Psoas muscle (tissue), 7 donors: ENCODE measurements at regions not wholly inside any gene's neighbourhood (a gene's known extent, or its start where the extent isn't known, plus 50 kb on each side); places are given as distances from the start of the nearest gene placed in this dataset.

Experiments used
- ATAC-seq, 4 donors: fragments of 200-7000 bp; cut with Tn5 transposase; one replicate each; pipeline ENCODE4 v1.9.1; 2020; ENCODE audit warnings: moderate library complexity in 3 of 4, mild to moderate bottlenecking in 2 of 4
- DNase-seq, 2 donors: peaks; one replicate each; pipeline ENCODE4 v3.0.0-alpha.2; 2020
- H3K27ac ChIP-seq: fragments of 200-600 bp; one replicate; pipeline ENCODE4 v1.8.0; 2022
- H3K27me3 ChIP-seq, 3 donors: fragments of 200-600 bp in 1 of 3; one replicate each; pipeline versions ENCODE4 v1.6.1 to v1.8.0; 2013 to 2022; ENCODE audit warnings: low read length in 2 of 3, mild to moderate bottlenecking in 2 of 3, moderate library complexity in 1 of 3; ENCODE audit not compliant: insufficient read depth in 3 of 3
- H3K36me3 ChIP-seq, 2 donors: fragments of 200-600 bp in 1 of 2; one replicate each; pipeline versions ENCODE4 v1.6.1 to v1.8.0; 2013 to 2022; ENCODE audit warnings: low read depth in 1 of 2, mild to moderate bottlenecking in 1 of 2, moderate library complexity in 1 of 2; ENCODE audit not compliant: insufficient read depth in 1 of 2
- H3K4me1 ChIP-seq: fragments of 200-600 bp; one replicate; pipeline ENCODE4 v1.8.0; 2022
- H3K4me3 ChIP-seq: fragments of 200-600 bp; one replicate; pipeline ENCODE4 v1.8.0; 2022; ENCODE audit warnings: mild to moderate bottlenecking
- H3K9me3 ChIP-seq: fragments of 200-600 bp; one replicate; pipeline ENCODE4 v1.8.0; 2022
- WGBS, 3 donors: extraction: QIAGEN DNeasy Blood & Tissue Kit; methylation state at CpG; one replicate each; pipeline versions ENCODE4 v1.1.6 to v1.1.7; 2013; 5-methylcytosine and 5-hydroxymethylcytosine counted together
- intact Hi-C, 2 donors: fragments of 100-400 bp; cut with DNase I; formaldehyde crosslinking; loops; one replicate each; pipeline versions ENCODE4 v1.11.0 to v1.14.2; 2022
- TF ChIP-seq, protein P1 (sequence below): fragments of 200-600 bp; IDR thresholded peaks from one replicate; pipeline ENCODE4 v1.8.0; 2022; ENCODE audit warnings: antibody characterized with exemption
- donor health status: healthy with polysubstance abuse.
- donor health status: DM: no; HTN: no; CAD: no; lungs with moderate emphysema.
- donor health status: Bipolar disorder and iron deficiency.
- donor health status: healthy.
- donor health status: DM: yes; HTN: yes; CAD: no.
- donor health status: DM: no; HTN: no; CAD: no.
- donor health status: DM: yes; HTN: yes; CAD: no.

DNA sequence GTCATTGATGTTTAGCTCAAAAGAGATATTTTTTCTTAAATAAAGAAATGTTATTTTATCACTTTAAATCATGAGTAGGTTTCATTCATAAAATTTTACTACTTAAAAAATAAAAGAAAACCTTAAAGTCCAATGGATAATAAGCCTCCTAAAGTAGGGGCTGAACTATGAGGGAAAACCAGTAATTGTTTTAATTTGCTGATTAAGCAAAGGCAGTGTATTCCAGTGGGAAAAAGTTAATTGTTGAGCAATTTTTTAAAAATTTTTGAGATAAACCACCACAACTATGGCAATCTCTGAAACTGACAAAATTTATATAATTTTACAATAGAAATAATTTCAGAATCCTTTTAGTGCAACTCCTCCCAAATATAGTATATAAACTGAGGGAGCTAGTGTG is 195.0 kb downstream of the FBXO4 start:
- no peaks in the 10 kb centered on the region for H3K9me3 ChIP-seq
- ATAC-seq, result no peak
- no peak for DNase-seq
- no peaks in the 10 kb centered on the region for H3K4me1 ChIP-seq
- TF ChIP-seq, protein P1, sequence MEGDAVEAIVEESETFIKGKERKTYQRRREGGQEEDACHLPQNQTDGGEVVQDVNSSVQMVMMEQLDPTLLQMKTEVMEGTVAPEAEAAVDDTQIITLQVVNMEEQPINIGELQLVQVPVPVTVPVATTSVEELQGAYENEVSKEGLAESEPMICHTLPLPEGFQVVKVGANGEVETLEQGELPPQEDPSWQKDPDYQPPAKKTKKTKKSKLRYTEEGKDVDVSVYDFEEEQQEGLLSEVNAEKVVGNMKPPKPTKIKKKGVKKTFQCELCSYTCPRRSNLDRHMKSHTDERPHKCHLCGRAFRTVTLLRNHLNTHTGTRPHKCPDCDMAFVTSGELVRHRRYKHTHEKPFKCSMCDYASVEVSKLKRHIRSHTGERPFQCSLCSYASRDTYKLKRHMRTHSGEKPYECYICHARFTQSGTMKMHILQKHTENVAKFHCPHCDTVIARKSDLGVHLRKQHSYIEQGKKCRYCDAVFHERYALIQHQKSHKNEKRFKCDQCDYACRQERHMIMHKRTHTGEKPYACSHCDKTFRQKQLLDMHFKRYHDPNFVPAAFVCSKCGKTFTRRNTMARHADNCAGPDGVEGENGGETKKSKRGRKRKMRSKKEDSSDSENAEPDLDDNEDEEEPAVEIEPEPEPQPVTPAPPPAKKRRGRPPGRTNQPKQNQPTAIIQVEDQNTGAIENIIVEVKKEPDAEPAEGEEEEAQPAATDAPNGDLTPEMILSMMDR, result no peak
- no peak overlapping the region for H3K27ac ChIP-seq
- H3K36me3 ChIP-seq, result no peaks in the 10 kb centered on the region
- intact Hi-C loops, result no loop called here
- H3K27me3 ChIP-seq, result peaks cover 0 to 3% (median 2%) of the 10 kb centered on the region in 3 donors
- no peak overlapping the region for H3K4me3 ChIP-seq

DNA sequence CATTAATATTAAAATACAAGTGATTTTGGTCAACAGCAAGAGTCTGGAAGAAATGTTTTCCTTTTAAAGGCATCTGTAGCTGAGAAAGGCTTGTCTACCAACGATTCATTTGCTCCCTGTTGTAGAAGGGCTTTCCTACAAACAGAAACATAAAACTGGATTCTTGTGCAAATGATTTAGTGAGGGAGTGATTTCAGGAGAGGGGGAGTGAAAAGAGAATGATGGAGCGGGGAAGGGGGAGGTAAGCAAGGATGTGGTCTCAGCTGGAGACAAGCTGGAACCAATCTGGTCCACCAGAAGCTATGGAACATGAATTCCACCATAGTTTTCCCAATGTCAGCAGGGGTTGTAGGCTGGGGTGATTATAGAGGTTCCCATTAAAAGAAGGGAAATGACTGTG is 196.3 kb downstream of the FBXO4 start:
- Histone ChIP-seq H3K4me1 (no peaks in the 10 kb centered on the region), H3K36me3 (no peaks in the 10 kb centered on the region), H3K9me3 (no peaks in the 10 kb centered on the region), H3K27me3 (peaks cover 0 to 6% (median 2%) of the 10 kb centered on the region in 3 donors), H3K4me3 (no peak overlapping the region), H3K27ac (no peak overlapping the region)
- 32 to 51% (median 43%) methylated on average over 2 of the region's 2 CpGs for WGBS, 3 donors
- intact Hi-C loops, result no loop called here
- ATAC-seq (no peak), DNase-seq (no peak)
- TF ChIP-seq, protein P1, result no peak

DNA sequence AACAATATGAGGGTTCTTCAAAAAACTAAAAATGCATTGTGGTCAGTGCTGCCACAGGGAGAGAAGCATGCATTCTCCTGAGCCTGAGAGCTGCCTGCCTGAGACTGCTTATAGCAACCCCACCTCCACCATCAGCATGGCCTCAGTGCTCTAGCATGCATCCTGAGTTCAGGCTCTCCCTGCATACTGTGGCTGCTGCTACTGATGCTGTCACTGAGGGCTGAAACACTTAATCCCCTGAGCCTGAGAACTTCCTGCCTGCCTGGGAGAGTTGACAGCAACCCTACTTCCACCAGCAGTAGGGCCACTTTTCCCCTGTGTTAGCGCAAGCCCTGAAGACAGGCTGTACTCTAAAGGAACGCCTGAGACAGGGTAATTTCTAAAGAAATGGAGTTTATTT is 206.0 kb downstream of the FBXO4 start:
- WGBS, 3 donors, result 57 to 68% (median 61%) methylated on average over 2 of the region's 2 CpGs
- ATAC-seq (no peak), DNase-seq (no peak)
- H3K4me1 ChIP-seq, result no peaks in the 10 kb centered on the region
- peaks cover 6% of the 10 kb centered on the region for H3K9me3 ChIP-seq
- intact Hi-C loops, result no loop called here
- no peak overlapping the region for H3K27ac ChIP-seq
- H3K4me3 ChIP-seq, result no peak overlapping the region
- no peaks in the 10 kb centered on the region for H3K36me3 ChIP-seq
- TF ChIP-seq, protein P1, result no peak
- H3K27me3 ChIP-seq, result no peaks in the 10 kb centered on the region

DNA sequence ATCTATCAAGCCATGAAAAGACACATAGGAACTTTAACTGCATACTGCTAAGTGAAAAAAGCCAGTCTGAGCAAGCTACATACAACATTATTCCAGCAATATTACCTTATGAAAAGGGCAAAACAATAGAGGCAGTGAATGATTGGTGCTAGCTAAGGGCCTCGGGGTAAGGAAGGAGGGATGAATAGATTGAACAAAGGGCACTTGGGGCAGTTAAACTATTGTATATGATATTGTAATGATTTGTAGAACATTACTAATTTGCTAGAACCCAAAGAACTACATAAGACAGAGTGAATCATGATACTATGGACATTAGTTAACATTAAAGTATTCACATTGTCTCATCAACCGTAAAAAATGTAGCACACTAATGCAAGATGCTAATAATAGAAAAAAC is 218.3 kb downstream of the FBXO4 start:
- ATAC-seq (no peak), DNase-seq (no peak)
- intact Hi-C loops, result no loop called here
- H3K4me1 ChIP-seq, result no peaks in the 10 kb centered on the region
- WGBS, 3 donors, result 83 to 91% (median 88%) methylated on average over 2 of the region's 2 CpGs
- H3K36me3 ChIP-seq, result no peaks in the 10 kb centered on the region
- H3K27ac ChIP-seq, result no peak overlapping the region
- H3K9me3 ChIP-seq, result peaks cover 3% of the 10 kb centered on the region
- no peaks in the 10 kb centered on the region for H3K27me3 ChIP-seq
- H3K4me3 ChIP-seq, result no peak overlapping the region
- TF ChIP-seq, protein P1, result no peak

DNA sequence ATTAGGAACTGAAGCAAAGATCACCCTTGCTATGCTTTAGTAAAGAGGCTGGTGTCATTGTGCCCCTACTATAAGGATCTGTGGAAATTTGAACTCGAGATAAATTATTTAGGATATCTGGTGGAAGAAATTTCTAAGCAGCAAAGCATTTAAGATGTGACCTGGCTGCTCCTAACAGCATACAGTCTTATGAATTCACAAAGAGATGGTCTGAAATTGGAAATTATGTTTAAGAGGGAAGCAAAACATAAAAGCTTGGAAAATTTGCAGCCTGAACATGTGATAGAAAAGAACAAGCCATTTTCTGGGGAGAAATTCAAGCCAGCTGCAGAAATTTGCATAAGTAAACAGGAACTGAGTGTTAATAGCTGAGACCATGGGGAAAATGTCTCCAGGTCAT is 223.7 kb downstream of the FBXO4 start:
- Histone ChIP-seq H3K36me3 (no peaks in the 10 kb centered on the region), H3K27ac (no peak overlapping the region), H3K4me3 (no peak overlapping the region), H3K4me1 (no peaks in the 10 kb centered on the region), H3K27me3 (peaks cover 0 to 3% (median 0%) of the 10 kb centered on the region in 3 donors), H3K9me3 (peaks cover 10% of the 10 kb centered on the region)
- TF ChIP-seq, protein P1, result no peak
- intact Hi-C loops, result no loop called here
- ATAC-seq (no peak), DNase-seq (no peak)
- 13 to 39% (median 21%) methylated on average over 1 of the region's 1 CpG for WGBS, 3 donors
